ENCODE measurements at regions not wholly inside any gene's neighbourhood (a gene's known extent, or its start where the extent isn't known, plus 50 kb on each side); places are given as distances from the start of the nearest gene placed in this dataset.

DNA sequence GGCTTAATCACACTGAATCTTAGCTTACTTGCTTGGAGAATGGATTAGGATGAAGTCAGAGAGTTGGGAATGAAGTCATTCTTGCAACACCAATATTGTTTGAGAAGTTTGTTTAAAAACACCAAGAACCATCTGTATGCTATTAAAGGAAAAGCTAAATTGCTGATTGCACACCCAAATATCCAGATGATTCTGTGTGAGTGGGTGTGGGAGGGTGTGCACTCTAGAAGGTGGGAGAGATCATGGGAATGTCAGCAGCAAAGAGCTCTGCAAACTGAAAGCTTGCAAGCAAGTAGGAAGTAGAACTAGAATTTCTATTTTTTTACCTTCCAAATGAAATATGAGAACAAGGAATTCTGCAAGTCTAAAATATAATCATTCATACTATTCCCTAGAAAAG is 364.9 kb downstream of the NR2F2 start:
- no peak overlapping the region for H3K27ac ChIP-seq (ENCODE audit: low read length)
- no peak overlapping the region for H3K9ac ChIP-seq (ENCODE audit: low read length in 2 of 2)
- H3K27me3 ChIP-seq (ENCODE audit: control insufficient read depth in 1 of 2, insufficient read depth in 2 of 2, low read length in 2 of 2), result no peaks in the 10 kb centered on the region
- no peak overlapping the region for H3K4me3 ChIP-seq (ENCODE audit: low read length in 2 of 2)
- no peaks in the 10 kb centered on the region for H3K9me3 ChIP-seq (ENCODE audit: control insufficient read depth in 2 of 2, low read length in 2 of 2)
- no peaks in the 10 kb centered on the region for H3K36me3 ChIP-seq (ENCODE audit: control insufficient read depth in 2 of 2, insufficient read depth in 2 of 2, low read length in 2 of 2)
- no peaks in the 10 kb centered on the region for H3K4me1 ChIP-seq (ENCODE audit: control insufficient read depth, insufficient read depth, low read length)

DNA sequence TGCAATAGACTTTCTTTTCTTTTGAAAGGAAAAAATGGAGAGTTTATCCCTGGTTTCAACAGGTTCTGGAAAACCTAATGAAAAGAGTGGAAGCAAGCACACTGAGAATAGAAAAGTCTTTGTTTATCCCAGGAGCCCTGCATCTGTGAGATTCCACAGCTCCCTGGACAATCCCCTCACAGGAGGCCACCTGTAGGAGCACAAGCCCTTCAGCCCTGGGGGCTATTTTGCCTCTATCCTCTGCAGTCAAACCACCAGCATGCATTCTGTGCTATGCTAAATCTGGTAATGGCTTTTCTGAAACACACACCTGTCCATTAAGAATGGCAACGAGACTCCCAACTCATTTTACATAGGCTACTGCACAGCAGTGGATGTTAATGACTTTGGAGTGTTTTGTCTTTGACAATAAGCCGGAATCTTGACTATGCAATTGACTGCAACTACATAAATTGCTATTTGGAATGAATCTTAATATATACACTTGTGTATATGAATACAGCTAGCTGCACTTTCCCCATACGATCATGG is 369.4 kb downstream of the NR2F2 start:
- Histone ChIP-seq H3K9ac (ENCODE audit: low read length in 2 of 2) (no peak overlapping the region), H3K36me3 (ENCODE audit: control insufficient read depth in 2 of 2, insufficient read depth in 2 of 2, low read length in 2 of 2) (no peaks in the 10 kb centered on the region), H3K4me3 (ENCODE audit: low read length in 2 of 2) (no peak overlapping the region), H3K27me3 (ENCODE audit: control insufficient read depth in 1 of 2, insufficient read depth in 2 of 2, low read length in 2 of 2) (no peaks in the 10 kb centered on the region), H3K9me3 (ENCODE audit: control insufficient read depth in 2 of 2, low read length in 2 of 2) (no peaks in the 10 kb centered on the region), H3K27ac (ENCODE audit: low read length) (no peak overlapping the region), H3K4me1 (ENCODE audit: control insufficient read depth, insufficient read depth, low read length) (no peaks in the 10 kb centered on the region)

DNA sequence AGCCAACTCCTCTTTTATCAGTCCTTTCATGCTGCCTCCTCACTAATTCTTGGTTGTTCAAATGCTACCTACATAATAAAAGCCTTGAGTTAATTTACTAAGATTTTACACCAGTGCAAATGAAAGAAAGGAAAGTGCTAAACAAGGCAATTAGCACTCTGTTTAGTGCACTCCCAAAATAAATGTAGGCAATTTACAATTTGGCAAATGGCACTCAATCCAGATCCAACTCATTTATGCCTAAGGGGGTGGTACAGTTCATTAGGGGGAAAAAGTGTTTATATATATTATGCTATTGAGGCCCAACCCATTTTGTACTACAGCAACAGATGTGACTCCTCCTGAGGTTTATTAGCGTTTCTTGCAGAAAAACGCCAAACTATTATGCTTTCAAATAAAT is 370.1 kb downstream of the NR2F2 start:
- Histone ChIP-seq H3K9ac (ENCODE audit: low read length in 2 of 2) (no peak overlapping the region), H3K36me3 (ENCODE audit: control insufficient read depth in 2 of 2, insufficient read depth in 2 of 2, low read length in 2 of 2) (no peaks in the 10 kb centered on the region), H3K4me3 (ENCODE audit: low read length in 2 of 2) (no peak overlapping the region), H3K27me3 (ENCODE audit: control insufficient read depth in 1 of 2, insufficient read depth in 2 of 2, low read length in 2 of 2) (no peaks in the 10 kb centered on the region), H3K4me1 (ENCODE audit: control insufficient read depth, insufficient read depth, low read length) (no peaks in the 10 kb centered on the region), H3K27ac (ENCODE audit: low read length) (no peak overlapping the region), H3K9me3 (ENCODE audit: control insufficient read depth in 2 of 2, low read length in 2 of 2) (no peaks in the 10 kb centered on the region)

DNA sequence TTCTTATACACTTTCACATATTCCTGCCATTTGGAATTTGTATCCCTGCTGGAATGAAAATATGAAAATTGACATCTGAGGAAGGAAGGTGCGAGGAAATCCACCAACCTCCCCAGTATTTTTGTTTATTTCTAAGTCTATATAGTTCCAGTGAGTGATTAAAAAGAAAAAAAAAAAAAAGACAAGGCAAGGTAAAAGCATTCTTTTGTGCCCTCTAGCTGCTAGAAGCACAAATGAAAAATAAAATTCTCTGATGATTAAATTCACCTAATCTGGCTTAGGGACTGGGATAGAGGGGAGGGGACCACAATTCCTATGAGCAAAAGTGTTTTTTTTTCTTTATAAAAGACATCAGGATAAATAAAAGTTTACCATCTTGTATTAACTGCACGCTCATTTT is 370.9 kb downstream of the NR2F2 start:
- Histone ChIP-seq H3K27me3 (ENCODE audit: control insufficient read depth in 1 of 2, insufficient read depth in 2 of 2, low read length in 2 of 2) (no peaks in the 10 kb centered on the region), H3K4me1 (ENCODE audit: control insufficient read depth, insufficient read depth, low read length) (no peaks in the 10 kb centered on the region), H3K36me3 (ENCODE audit: control insufficient read depth in 2 of 2, insufficient read depth in 2 of 2, low read length in 2 of 2) (no peaks in the 10 kb centered on the region), H3K9ac (ENCODE audit: low read length in 2 of 2) (no peak overlapping the region), H3K9me3 (ENCODE audit: control insufficient read depth in 2 of 2, low read length in 2 of 2) (no peaks in the 10 kb centered on the region), H3K4me3 (ENCODE audit: low read length in 2 of 2) (no peak overlapping the region), H3K27ac (ENCODE audit: low read length) (no peak overlapping the region)

DNA sequence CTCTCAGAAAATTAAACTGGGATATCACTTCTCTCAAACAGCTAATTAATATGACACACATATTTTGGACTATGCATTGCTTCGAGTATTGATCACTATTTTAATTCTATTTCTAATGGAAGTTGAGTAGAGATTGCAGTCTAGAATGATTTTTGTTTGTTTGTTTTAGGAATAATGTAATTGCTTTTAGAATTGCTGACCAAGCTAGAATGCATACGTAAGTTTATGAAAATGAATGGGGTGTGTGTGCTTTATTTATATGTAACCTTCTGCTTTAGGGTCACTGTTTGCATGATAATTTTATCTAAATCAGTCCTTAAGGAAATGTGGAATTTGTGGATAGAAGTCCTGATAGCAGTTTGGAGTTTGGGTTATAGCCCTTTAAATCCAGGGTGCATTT is 371.4 kb downstream of the NR2F2 start:
- Histone ChIP-seq H3K27me3 (ENCODE audit: control insufficient read depth in 1 of 2, insufficient read depth in 2 of 2, low read length in 2 of 2) (no peaks in the 10 kb centered on the region), H3K9ac (ENCODE audit: low read length in 2 of 2) (no peak overlapping the region), H3K4me3 (ENCODE audit: low read length in 2 of 2) (no peak overlapping the region), H3K27ac (ENCODE audit: low read length) (no peak overlapping the region), H3K36me3 (ENCODE audit: control insufficient read depth in 2 of 2, insufficient read depth in 2 of 2, low read length in 2 of 2) (no peaks in the 10 kb centered on the region), H3K9me3 (ENCODE audit: control insufficient read depth in 2 of 2, low read length in 2 of 2) (no peaks in the 10 kb centered on the region), H3K4me1 (ENCODE audit: control insufficient read depth, insufficient read depth, low read length) (no peaks in the 10 kb centered on the region)

DNA sequence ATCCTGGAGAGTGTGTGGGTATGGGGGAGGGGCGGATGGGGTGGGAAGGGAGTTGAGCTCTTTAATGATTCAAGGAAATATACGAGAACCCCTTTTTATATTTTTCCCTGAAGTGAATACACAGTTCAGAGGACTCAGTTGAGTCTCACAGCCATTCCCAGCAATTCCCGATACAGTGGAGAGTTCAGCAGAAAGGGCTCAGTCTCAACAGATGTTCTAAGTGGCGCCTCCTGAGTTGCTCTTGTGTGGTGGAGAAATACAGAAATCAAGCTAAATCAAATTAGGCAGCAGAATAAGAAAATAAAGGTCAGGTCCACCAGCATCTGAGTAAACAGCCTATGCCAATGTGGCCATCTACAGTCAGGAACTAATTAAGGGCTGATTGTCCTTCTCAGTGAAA is 372.1 kb downstream of the NR2F2 start:
- Histone ChIP-seq H3K4me3 (ENCODE audit: low read length in 2 of 2) (no peak overlapping the region), H3K36me3 (ENCODE audit: control insufficient read depth in 2 of 2, insufficient read depth in 2 of 2, low read length in 2 of 2) (no peaks in the 10 kb centered on the region), H3K27ac (ENCODE audit: low read length) (no peak overlapping the region), H3K27me3 (ENCODE audit: control insufficient read depth in 1 of 2, insufficient read depth in 2 of 2, low read length in 2 of 2) (no peaks in the 10 kb centered on the region), H3K9me3 (ENCODE audit: control insufficient read depth in 2 of 2, low read length in 2 of 2) (no peaks in the 10 kb centered on the region), H3K4me1 (ENCODE audit: control insufficient read depth, insufficient read depth, low read length) (no peaks in the 10 kb centered on the region), H3K9ac (ENCODE audit: low read length in 2 of 2) (no peak overlapping the region)

DNA sequence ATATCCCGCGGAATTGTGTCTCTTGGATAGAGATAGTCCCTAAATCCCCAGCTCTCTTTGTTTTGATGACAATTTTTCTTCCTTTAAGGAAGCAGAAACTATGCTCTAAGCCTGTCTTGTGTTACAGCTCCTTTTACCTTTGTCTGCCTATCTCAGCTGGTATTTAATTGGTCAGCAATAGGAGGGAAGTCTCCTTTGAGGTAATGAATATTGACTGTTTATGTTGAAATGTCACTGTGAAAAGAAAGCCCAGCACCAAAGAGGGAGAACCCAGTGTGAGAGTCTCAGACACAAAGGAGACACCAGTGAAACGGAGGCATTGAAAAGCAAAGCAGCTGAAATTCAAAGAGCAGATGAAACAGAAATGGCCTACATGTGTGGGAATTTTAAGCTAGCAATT is 372.6 kb downstream of the NR2F2 start:
- H3K4me3 ChIP-seq (ENCODE audit: low read length in 2 of 2), result no peak overlapping the region
- no peak overlapping the region for H3K9ac ChIP-seq (ENCODE audit: low read length in 2 of 2)
- no peak overlapping the region for H3K27ac ChIP-seq (ENCODE audit: low read length)
- H3K9me3 ChIP-seq (ENCODE audit: control insufficient read depth in 2 of 2, low read length in 2 of 2), result no peaks in the 10 kb centered on the region
- no peaks in the 10 kb centered on the region for H3K36me3 ChIP-seq (ENCODE audit: control insufficient read depth in 2 of 2, insufficient read depth in 2 of 2, low read length in 2 of 2)
- H3K4me1 ChIP-seq (ENCODE audit: control insufficient read depth, insufficient read depth, low read length), result no peaks in the 10 kb centered on the region
- no peaks in the 10 kb centered on the region for H3K27me3 ChIP-seq (ENCODE audit: control insufficient read depth in 1 of 2, insufficient read depth in 2 of 2, low read length in 2 of 2)

DNA sequence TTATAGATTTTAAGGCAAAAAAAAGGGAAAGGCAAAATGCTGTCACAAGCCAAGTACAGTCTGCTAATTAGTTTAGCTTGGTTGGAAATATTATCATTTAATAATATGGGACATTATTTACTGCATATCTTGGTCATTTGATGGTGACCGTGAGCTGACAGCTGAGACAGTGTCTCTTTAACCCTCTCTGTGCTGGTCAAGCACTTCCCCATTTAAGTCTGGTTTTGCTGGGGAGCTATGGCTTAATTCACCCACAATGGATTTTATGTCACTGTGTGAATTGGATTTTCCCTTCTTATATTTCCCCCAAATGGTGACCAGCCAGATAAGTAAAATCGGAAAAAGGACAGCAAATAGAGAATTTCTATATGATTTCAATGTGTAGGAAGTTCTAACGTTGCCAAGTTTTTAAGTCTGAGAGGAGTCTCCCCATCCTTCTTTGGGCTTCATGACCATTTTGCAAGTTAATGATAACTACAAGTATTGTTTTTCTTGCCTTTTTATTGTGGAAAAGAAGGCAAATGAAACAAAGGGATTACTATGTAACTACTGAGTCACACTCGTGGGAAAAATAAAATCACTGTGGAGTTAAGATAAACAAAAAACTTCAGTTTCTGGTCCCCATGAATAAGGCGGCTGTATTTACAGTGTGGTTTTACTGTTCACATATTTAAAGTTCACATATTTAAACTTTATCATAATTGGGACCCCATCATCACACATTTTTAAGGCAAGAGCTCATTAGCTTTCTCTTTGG is 373.5 kb downstream of the NR2F2 start:
- Histone ChIP-seq H3K4me1 (ENCODE audit: control insufficient read depth, insufficient read depth, low read length) (no peaks in the 10 kb centered on the region), H3K4me3 (ENCODE audit: low read length in 2 of 2) (no peak overlapping the region), H3K9me3 (ENCODE audit: control insufficient read depth in 2 of 2, low read length in 2 of 2) (no peaks in the 10 kb centered on the region), H3K27ac (ENCODE audit: low read length) (no peak overlapping the region), H3K9ac (ENCODE audit: low read length in 2 of 2) (no peak overlapping the region), H3K27me3 (ENCODE audit: control insufficient read depth in 1 of 2, insufficient read depth in 2 of 2, low read length in 2 of 2) (no peaks in the 10 kb centered on the region), H3K36me3 (ENCODE audit: control insufficient read depth in 2 of 2, insufficient read depth in 2 of 2, low read length in 2 of 2) (no peaks in the 10 kb centered on the region)

DNA sequence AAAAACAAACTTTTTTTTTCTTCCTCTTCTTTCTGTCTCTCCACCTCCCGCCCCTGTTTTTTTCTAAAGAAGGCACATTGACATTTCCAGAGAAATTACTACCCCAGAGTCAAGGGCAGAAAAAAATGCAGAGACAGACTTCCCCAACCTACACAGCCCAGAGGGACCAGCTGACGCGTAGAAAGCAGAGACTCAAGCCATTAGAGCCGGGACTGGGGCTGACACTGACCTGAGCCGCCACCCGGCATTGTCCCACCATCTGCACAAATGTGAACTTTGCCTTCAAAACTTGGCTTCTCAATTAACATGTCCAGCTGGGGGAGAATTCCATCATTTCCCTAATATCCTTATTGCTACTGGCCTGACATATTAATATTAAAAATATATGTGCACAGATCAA is 385.6 kb downstream of the NR2F2 start:
- Histone ChIP-seq H3K27me3 (ENCODE audit: control insufficient read depth in 1 of 2, insufficient read depth in 2 of 2, low read length in 2 of 2) (no peaks in the 10 kb centered on the region), H3K4me3 (ENCODE audit: low read length in 2 of 2) (no peak overlapping the region), H3K4me1 (ENCODE audit: control insufficient read depth, insufficient read depth, low read length) (no peaks in the 10 kb centered on the region), H3K9ac (ENCODE audit: low read length in 2 of 2) (no peak overlapping the region), H3K36me3 (ENCODE audit: control insufficient read depth in 2 of 2, insufficient read depth in 2 of 2, low read length in 2 of 2) (no peaks in the 10 kb centered on the region), H3K27ac (ENCODE audit: low read length) (no peak overlapping the region), H3K9me3 (ENCODE audit: control insufficient read depth in 2 of 2, low read length in 2 of 2) (no peaks in the 10 kb centered on the region)

DNA sequence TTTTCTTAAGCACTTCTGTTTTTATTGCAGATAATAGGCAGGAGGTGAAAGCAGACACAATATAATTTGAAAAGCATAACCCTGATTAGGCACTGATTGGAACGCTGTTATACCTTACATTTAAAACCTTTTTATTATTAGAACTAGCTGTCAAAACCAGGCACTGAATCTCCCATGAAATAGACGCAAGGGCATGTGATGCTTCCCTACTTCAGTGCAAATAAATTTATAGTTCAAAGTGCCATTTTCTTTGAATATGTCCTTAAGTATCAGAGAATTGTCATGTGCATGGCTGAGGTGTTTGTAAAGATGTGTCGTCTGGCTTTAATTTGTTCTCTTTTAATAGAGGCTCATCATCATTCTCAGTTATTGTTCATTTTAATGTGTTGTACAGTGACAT is 386.0 kb downstream of the NR2F2 start:
- no peaks in the 10 kb centered on the region for H3K27me3 ChIP-seq (ENCODE audit: control insufficient read depth in 1 of 2, insufficient read depth in 2 of 2, low read length in 2 of 2)
- no peak overlapping the region for H3K9ac ChIP-seq (ENCODE audit: low read length in 2 of 2)
- no peaks in the 10 kb centered on the region for H3K4me1 ChIP-seq (ENCODE audit: control insufficient read depth, insufficient read depth, low read length)
- no peaks in the 10 kb centered on the region for H3K36me3 ChIP-seq (ENCODE audit: control insufficient read depth in 2 of 2, insufficient read depth in 2 of 2, low read length in 2 of 2)
- H3K9me3 ChIP-seq (ENCODE audit: control insufficient read depth in 2 of 2, low read length in 2 of 2), result no peaks in the 10 kb centered on the region
- no peak overlapping the region for H3K27ac ChIP-seq (ENCODE audit: low read length)
- H3K4me3 ChIP-seq (ENCODE audit: low read length in 2 of 2), result no peak overlapping the region

DNA sequence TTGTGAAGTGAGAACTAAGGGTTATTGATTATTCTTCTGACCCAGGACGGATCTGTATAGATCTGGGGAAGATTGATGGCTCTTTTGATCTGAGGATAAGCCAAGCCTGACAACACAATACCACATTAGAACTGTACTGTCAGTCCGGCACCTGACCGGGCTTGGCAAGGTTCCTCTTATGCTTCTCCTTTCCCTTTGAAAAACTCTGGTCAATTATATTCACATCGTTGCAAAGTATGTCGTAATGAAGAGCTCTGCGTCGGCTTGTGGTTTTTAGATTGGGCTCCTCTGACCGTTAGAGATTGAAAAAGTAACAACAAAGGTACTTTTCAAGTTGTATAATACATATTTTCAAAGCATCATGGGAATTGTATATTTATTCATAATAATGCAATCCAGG is 389.8 kb downstream of the NR2F2 start:
- Histone ChIP-seq H3K36me3 (ENCODE audit: control insufficient read depth in 2 of 2, insufficient read depth in 2 of 2, low read length in 2 of 2) (no peaks in the 10 kb centered on the region), H3K27ac (ENCODE audit: low read length) (no peak overlapping the region), H3K9me3 (ENCODE audit: control insufficient read depth in 2 of 2, low read length in 2 of 2) (no peaks in the 10 kb centered on the region), H3K9ac (ENCODE audit: low read length in 2 of 2) (no peak overlapping the region), H3K4me3 (ENCODE audit: low read length in 2 of 2) (no peak overlapping the region), H3K4me1 (ENCODE audit: control insufficient read depth, insufficient read depth, low read length) (no peaks in the 10 kb centered on the region), H3K27me3 (ENCODE audit: control insufficient read depth in 1 of 2, insufficient read depth in 2 of 2, low read length in 2 of 2) (no peaks in the 10 kb centered on the region)
